ENCODE measurements at regions not wholly inside any gene's neighbourhood (a gene's known extent, or its start where the extent isn't known, plus 50 kb on each side); places are given as distances from the start of the nearest gene placed in this dataset.

GRCh38 chr12:4118601-4119156, 154.9 kb upstream of the CCND2 start:
- no peak for TF ChIP-seq EZH2 (IDR thresholded peaks at IDR 0.05; ENCODE audit: insufficient read depth, poor library complexity, severe bottlenecking)
- no peak for TF ChIP-seq EZH2phosphoT487 (IDR thresholded peaks at IDR 0.05; ENCODE audit: insufficient read depth, low read depth)
- H3K4me2 ChIP-seq (ENCODE audit: unreplicated experiment): no peak overlapping the region
- no peaks in the 10 kb centered on the region for H3K79me2 ChIP-seq (ENCODE audit: insufficient read depth)
- no peaks in the 10 kb centered on the region for H3K9me3 ChIP-seq (ENCODE audit: low read depth)
- H3K27ac ChIP-seq: no peak overlapping the region
- H2AFZ ChIP-seq: no peak overlapping the region
- H4K20me1 ChIP-seq (ENCODE audit: insufficient read depth): no peaks in the 10 kb centered on the region
- no peaks in the 10 kb centered on the region for H3F3A ChIP-seq (ENCODE audit: insufficient read depth)
- H3K36me3 ChIP-seq (ENCODE audit: low read depth): no peaks in the 10 kb centered on the region
- in situ Hi-C loops (cut with MboI): no loop called here
- no peak for DNase-seq
- WGBS, 2 experiments (ENCODE audit: low coverage in 1 of 2, low lambda C conversion rate in 2 of 2, missing lambda C conversion rate in 2 of 2): 14 to 22% methylated on average over 7 of the region's 7 CpGs
- peaks cover 10% of the 10 kb centered on the region; the same call in 1 of the 2 replicates for H3K27me3 ChIP-seq (replicated peaks; ENCODE audit: insufficient read depth)
- no peak overlapping the region for H3K9ac ChIP-seq
- no peaks in the 10 kb centered on the region for H3K9me2 ChIP-seq (ENCODE audit: insufficient read depth)
- H3K4me1 ChIP-seq (ENCODE audit: insufficient read depth): no peaks in the 10 kb centered on the region
- no peak overlapping the region for H3K4me3 ChIP-seq

- no peaks in the 10 kb centered on the region for H4K20me1 ChIP-seq (ENCODE audit: insufficient read depth)
- H3K9me2 ChIP-seq (ENCODE audit: insufficient read depth): no peaks in the 10 kb centered on the region
- no peaks in the 10 kb centered on the region for H3K36me3 ChIP-seq (ENCODE audit: low read depth)
- H3K4me2 ChIP-seq (ENCODE audit: unreplicated experiment): no peak overlapping the region
- H3K4me1 ChIP-seq (ENCODE audit: insufficient read depth): no peaks in the 10 kb centered on the region
- peak; percentile 37 for DNase-seq
- H3K9me3 ChIP-seq (ENCODE audit: low read depth): no peaks in the 10 kb centered on the region
- no peak overlapping the region for H2AFZ ChIP-seq
- in situ Hi-C loops (cut with MboI): no loop called here
- no peaks in the 10 kb centered on the region for H3K79me2 ChIP-seq (ENCODE audit: insufficient read depth)
- peaks cover 10% of the 10 kb centered on the region; the same call in 1 of the 2 replicates for H3K27me3 ChIP-seq (replicated peaks; ENCODE audit: insufficient read depth)
- 11 to 15% methylated on average over 7 of the region's 7 CpGs for WGBS, 2 experiments (ENCODE audit: low coverage in 1 of 2, low lambda C conversion rate in 2 of 2, missing lambda C conversion rate in 2 of 2)
- no peak overlapping the region for H3K9ac ChIP-seq
- no peak for TF ChIP-seq EZH2 (IDR thresholded peaks at IDR 0.05; ENCODE audit: insufficient read depth, poor library complexity, severe bottlenecking)
- TF ChIP-seq EZH2phosphoT487 (IDR thresholded peaks at IDR 0.05; ENCODE audit: insufficient read depth, low read depth): no peak
- no peak overlapping the region for H3K4me3 ChIP-seq
- no peak overlapping the region for H3K27ac ChIP-seq
- no peaks in the 10 kb centered on the region for H3F3A ChIP-seq (ENCODE audit: insufficient read depth)
Observed at GRCh38 chr12:4118017-4118510, 155.5 kb upstream of the CCND2 start.

- Histone ChIP-seq H3K27ac (no peak overlapping the region), H3K4me3 (no peak overlapping the region)
- in situ Hi-C loops (cut with MboI): no loop called here
Observed at GRCh38 chr12:4117386-4118016, 156.1 kb upstream of the CCND2 start.

DNA sequence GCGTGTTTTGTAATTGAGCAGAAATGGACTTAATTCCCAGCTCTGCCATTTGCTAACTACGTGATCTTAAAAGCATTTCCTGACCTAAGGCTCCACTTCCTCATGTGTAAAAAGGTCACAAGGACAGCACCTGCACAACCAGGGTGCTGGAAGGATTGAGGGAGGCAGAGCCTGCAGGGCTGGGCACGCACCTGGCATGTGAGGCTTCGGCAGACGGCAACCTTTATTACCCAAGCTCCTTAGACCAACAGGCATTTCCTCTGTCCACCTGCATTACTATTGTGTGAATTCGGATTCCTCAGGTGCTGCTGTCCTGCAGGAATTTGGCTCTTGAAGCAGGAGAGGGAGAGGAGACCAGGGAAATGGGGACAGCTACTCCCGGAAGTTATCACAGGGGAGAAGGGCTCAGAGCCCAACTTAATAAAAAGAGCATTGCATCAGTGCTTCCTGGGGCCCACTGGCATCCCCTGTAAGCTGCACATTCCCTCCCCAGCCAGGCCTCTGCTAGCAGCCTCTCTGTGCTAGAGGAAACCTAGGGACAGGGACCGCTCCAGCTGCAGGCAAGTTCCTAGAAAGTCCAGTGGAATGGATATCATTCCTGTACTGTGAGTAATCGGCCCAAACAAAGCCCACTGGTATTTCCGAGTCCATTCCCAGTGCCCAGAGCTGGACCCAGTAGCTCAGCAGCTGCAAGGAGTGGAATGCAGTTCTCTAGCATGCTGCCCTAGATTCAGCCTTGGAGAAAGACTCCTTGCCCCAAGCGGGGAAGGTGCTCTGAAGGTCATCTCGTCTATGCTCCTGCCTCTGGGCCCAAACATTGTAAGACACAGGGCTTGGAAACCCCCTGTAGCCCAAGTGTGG, 157.1 kb upstream of the CCND2 start:
- TF ChIP-seq EZH2phosphoT487 (IDR thresholded peaks at IDR 0.05; ENCODE audit: insufficient read depth, low read depth): no peak
- no peak for TF ChIP-seq EZH2 (IDR thresholded peaks at IDR 0.05; ENCODE audit: insufficient read depth, poor library complexity, severe bottlenecking)
- in situ Hi-C loops (cut with MboI): no loop called here
- no peak overlapping the region for H3K4me2 ChIP-seq (ENCODE audit: unreplicated experiment)

More at GRCh38 chr12:4117386-4118016, 156.1 kb upstream of the CCND2 start:
- H2AFZ ChIP-seq: no peak overlapping the region
- no peaks in the 10 kb centered on the region for H3K36me3 ChIP-seq (ENCODE audit: low read depth)
- TF ChIP-seq EZH2phosphoT487 (IDR thresholded peaks at IDR 0.05; ENCODE audit: insufficient read depth, low read depth) (no peak), EZH2 (IDR thresholded peaks at IDR 0.05; ENCODE audit: insufficient read depth, poor library complexity, severe bottlenecking) (no peak)
- H3K79me2 ChIP-seq (ENCODE audit: insufficient read depth): no peaks in the 10 kb centered on the region
- no peak overlapping the region for H3K9ac ChIP-seq
- H3K9me3 ChIP-seq (ENCODE audit: low read depth): no peaks in the 10 kb centered on the region
- H3F3A ChIP-seq (ENCODE audit: insufficient read depth): no peaks in the 10 kb centered on the region
- H3K27me3 ChIP-seq (replicated peaks; ENCODE audit: insufficient read depth): peaks cover 10% of the 10 kb centered on the region; the same call in 1 of the 2 replicates
- H3K9me2 ChIP-seq (ENCODE audit: insufficient read depth): no peaks in the 10 kb centered on the region
- WGBS, 2 experiments (ENCODE audit: low coverage in 1 of 2, low lambda C conversion rate in 2 of 2, missing lambda C conversion rate in 2 of 2): 35 to 41% methylated on average over 12 of the region's 12 CpGs
- H3K4me2 ChIP-seq (ENCODE audit: unreplicated experiment): no peak overlapping the region
- H4K20me1 ChIP-seq (ENCODE audit: insufficient read depth): no peaks in the 10 kb centered on the region
- no peaks in the 10 kb centered on the region for H3K4me1 ChIP-seq (ENCODE audit: insufficient read depth)
- DNase-seq: no peak

More for the DNA sequence above, 157.1 kb upstream of the CCND2 start:
- WGBS, 2 experiments (ENCODE audit: low coverage in 1 of 2, low lambda C conversion rate in 2 of 2, missing lambda C conversion rate in 2 of 2): 48 to 51% methylated on average over 12 of the region's 12 CpGs
- Histone ChIP-seq H3K27ac (no peak overlapping the region), H3K9ac (no peak overlapping the region), H3K79me2 (ENCODE audit: insufficient read depth) (no peaks in the 10 kb centered on the region), H3K4me3 (no peak overlapping the region), H4K20me1 (ENCODE audit: insufficient read depth) (no peaks in the 10 kb centered on the region), H3K36me3 (ENCODE audit: low read depth) (no peaks in the 10 kb centered on the region), H3K27me3 (replicated peaks; ENCODE audit: insufficient read depth) (peaks cover 11% of the 10 kb centered on the region; the same call in 1 of the 2 replicates), H2AFZ (no peak overlapping the region), H3F3A (ENCODE audit: insufficient read depth) (no peaks in the 10 kb centered on the region), H3K9me2 (ENCODE audit: insufficient read depth) (no peaks in the 10 kb centered on the region), H3K4me1 (ENCODE audit: insufficient read depth) (no peaks in the 10 kb centered on the region), H3K9me3 (ENCODE audit: low read depth) (no peaks in the 10 kb centered on the region)
- DNase-seq: peak; percentile 59
